NCI-H1694 treated with DMSO at 0.1 percent for 48 hours (cell line): ENCODE measurements at regions not wholly inside any gene's neighbourhood (a gene's known extent, or its start where the extent isn't known, plus 50 kb on each side); places are given as distances from the start of the nearest gene placed in this dataset.
"Not testable (repeated sequence)": the region's sequence is repeated elsewhere in the genome, so short reads cannot be mapped to it uniquely, and the experiment has no call there.

ENCODE experiments used
- DNase-seq: peaks from one replicate; lab custom pipeline; 2025; lab: John Stamatoyannopoulos, UW

DNA sequence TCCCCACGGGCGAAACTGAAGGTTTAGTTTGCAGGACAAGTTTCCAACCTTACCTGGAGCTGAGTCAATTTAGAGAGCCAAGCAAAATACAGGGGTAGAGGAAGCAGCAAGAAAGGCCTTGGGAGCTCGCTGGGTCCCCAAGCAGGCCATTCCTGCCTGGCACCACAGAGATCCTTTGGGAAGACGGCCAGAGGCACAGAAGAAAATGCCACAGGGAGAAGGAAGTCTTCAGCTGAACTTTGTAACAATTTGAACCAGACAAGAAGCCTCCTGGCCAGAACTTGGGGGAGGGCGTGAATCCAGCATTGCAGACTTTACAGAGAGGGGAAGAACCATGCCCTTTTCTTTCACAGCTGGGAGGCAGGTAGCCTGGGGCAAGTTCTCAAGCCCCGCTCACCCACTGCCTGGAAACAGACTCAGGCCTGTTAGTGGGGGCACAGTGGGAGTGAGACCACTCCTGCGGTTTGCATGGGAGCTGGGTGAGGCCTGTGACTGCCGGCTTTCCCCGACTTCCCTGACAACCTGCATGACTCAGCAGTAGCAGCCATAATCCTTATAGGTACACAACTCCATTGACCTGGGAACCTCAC lies 259.4 kb downstream of the SETD4 start:
- DNase-seq: not testable (repeated sequence)

DNA sequence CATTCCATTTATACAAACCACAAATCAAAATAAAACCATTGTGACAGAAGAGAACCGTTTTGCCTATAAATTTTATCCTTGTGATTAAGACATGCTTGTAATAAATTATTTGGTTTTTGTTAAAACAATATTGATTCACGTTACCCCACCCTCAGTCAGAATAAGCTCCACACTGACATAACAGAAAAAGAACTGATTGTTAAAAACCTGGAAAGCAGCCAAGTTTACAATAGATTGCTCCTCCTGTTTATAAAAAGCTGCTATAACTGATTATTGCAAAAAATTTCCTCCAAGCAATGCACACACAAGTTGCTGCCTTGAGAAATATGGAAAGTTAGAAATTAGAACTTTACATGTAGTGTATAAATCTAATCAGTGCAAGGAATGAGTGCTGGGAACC lies 263.5 kb downstream of the SETD4 start:
- DNase-seq: no peak

DNA sequence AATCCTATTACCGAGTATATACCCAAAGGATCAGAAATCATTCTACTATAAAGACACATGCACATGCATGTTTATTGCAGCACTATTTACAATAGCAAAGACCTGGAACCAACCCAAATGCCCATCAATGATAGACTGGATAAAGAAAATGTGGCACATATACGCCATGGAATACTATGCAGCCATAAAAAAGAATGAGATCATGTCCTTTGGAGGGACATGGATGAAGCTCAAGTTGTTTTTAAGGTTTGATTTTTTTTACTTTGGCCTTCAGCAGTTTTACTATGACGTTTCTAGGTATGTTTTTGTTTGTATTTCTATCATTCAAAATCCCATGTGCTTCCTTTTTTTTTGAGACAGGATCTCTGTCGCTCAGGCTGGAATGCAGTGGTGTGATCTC lies 265.8 kb downstream of the SETD4 start:
- not testable (repeated sequence) for DNase-seq

DNA sequence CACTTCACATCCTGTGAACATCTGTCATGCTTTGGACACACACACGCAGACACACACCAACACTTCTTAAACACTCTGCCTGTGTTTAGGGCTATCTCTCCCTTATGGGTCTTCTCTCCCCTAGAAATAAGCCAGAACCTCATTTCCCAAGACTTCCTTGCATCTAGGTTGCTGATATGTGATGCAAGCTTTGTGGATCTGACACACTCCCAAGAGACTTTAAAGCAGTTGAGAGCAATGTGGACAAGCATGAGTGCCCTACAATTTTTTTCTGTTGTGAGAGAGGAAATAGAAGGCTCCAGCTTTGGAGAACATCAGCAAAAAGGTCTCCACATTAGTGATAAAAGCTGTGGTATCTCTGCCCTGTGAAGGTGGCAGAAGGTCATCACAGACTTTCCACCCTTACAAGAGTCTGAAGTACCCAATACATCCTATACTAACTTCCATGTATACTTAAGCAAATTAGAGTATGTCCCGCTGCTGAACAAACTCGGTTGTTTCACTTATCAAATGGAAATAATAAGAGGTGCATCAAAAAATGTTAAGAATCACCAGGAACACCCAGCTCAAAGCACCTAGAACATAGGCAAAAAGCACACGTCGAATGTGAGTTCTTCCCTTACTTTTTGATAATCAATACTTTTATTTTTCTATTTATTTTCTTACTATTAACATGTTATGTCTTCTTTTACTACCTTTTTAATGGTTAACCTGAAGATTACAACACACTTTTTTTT lies 267.6 kb downstream of the SETD4 start:
- no peak for DNase-seq

DNA sequence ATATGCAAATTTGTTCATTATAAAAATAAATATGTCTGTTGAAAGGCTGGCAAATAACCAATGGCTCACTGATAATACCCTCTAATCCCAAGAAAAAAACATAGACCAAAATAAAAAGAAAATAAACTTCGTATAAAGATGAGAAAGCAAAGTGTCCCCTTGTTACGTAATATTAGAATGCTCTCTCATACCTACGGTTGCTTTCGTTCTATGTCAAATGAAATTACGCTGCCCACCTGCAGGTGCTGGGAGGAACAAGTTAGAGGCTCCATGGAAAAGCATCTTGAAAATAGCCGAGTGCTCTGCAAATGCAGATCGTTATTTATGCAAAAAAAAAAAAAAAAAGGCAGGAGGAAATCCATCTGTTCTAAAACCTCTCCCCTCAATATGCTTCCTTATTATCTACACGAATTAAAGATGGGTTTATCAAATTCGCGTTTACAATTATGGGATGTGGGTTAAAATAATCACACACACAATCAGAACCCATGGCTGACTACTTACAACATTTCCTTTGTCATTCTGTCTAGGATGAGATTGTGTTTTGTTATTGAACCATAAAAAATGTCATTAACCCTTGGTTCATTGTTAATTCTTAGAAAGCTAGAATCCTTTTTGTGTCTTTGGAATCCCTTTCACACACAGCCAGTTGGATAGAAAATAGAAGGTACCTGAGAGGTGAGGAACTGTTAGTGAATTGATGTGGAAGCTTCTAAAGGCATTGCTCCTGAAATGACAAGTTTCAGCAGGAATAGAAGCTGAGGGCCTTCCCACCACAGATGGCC lies 268.6 kb downstream of the SETD4 start:
- no peak for DNase-seq

DNA sequence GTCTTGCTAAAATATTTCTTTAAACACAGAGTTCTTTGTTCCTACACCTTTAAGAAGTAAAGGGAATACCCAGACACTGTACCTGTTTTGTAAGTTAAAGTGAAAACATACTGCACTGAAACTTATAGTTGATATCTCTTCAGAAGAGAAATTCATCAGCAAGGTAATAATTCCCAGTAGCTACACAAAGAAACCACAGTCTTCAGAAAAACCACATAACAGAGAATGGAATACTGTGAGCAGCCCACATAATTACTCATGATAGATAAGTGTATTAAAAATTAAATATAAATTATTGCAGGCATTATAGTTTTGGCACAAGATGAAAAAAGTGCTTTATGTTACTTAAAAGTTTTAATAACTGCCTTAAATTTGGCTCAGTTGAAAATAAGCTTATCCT lies 276.6 kb downstream of the SETD4 start:
- no peak for DNase-seq

DNA sequence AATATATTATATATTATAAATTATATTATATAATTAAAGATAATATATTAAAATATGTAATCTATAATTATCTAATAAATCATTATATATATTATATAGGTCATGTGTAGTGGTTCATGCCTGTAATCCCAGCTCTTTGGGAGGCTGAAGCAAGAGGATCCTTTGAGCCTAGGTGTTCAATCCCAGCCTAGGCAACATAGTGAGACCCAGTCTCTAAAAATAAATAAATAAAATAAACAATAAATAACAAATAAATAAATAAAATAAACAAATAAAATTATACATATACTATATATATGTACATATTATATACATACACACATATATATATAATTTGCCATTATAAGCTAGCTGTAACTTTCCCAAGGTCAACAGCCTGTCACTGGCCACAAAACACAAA lies 277.7 kb downstream of the SETD4 start:
- DNase-seq: no peak

DNA sequence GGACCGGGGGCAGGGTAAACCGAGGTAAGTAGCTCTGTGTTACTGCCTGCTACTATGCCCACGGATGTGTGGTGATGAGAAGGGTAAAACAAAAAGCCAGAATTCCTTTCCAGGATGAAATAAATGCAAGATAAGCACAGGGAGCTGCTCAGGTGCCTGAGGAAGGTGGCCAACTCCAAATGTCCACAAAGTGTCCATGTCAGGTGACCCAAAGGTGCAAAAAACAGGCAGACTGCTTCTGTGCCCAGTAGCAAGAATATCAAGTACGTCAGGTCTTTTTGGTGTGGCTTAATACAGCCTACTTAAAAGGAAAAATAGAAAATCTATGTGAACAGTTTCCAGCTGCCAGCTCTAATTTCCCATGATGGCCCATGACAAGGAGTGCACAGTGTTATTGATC lies 279.3 kb downstream of the SETD4 start:
- no peak for DNase-seq

DNA sequence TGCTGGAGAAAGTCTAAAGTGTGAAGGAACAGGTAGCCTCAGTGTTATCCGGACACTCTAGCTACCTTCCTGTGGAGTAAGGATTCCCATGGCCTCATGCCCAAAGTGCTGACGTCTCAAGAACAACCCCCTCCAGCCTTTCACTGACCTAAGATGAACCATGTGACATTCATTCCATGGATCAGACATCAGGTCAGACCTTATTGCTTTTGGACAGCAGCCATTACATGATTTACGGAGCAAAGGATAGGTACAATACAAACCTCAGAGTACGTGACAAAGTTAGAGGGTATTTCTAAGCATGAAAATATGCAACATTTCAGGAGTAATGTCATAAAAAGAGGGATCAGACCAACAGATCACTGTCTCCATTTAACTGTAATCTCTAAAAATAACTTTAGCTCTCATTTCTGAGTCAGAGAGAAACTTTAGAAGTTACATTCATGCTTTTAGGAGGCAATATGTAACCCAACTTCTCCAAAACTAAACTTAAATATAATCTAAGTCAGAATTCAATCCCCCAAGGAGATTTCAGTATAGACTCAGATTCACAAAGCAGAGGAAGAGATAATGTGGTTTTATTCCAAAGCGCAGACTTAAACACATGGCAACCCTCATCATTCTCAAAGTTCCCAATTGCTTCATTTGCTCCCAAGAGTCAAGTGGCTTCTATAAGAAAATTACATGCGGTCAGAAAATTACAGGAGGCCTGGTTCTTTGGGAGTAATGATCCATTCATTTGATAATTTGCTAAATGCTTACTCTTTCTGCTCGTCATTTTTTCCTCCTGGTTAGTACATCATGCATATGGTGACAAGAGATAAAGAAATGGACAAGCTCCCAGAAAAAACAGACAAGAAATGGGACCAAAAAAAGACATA lies 280.4 kb downstream of the SETD4 start:
- no peak for DNase-seq

DNA sequence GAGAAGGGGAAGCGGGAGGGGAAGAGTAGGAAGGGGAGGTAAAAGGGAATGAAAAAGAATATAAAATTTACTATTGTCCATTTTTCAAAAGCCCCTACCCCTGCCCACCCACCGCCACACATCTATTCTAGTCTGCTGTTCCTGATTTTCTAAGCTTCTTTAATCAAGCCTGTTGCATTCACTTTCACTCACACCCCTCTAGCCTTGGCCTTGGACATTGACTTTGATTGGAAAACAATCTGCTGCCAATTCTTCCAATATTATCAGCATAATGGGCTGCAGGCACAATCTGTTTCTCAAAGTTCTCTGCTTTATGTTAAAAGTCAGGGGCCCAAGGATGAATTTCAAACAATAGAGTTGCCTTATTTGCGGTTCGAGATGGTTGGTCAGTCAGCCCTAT lies 281.2 kb downstream of the SETD4 start:
- no peak for DNase-seq

DNA sequence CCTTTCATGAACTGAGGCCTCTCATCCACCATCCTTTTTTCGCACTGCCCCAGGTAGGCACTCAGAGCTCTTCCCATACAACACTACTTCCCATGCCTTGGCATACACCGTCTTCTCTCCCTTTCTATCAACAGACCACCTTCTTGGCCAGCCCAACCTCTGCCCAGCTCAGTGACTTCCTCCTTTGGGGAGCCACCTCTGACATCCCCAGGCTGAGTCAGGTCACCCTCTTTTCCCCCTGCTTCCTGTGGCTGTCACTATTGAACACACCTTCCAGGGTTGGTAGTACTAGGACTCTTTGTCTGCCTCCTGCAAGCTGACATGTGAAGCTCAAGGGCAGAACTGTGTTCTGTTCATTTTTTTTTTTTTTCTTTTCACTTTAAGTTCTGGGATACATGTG lies 283.2 kb downstream of the SETD4 start:
- no peak for DNase-seq

DNA sequence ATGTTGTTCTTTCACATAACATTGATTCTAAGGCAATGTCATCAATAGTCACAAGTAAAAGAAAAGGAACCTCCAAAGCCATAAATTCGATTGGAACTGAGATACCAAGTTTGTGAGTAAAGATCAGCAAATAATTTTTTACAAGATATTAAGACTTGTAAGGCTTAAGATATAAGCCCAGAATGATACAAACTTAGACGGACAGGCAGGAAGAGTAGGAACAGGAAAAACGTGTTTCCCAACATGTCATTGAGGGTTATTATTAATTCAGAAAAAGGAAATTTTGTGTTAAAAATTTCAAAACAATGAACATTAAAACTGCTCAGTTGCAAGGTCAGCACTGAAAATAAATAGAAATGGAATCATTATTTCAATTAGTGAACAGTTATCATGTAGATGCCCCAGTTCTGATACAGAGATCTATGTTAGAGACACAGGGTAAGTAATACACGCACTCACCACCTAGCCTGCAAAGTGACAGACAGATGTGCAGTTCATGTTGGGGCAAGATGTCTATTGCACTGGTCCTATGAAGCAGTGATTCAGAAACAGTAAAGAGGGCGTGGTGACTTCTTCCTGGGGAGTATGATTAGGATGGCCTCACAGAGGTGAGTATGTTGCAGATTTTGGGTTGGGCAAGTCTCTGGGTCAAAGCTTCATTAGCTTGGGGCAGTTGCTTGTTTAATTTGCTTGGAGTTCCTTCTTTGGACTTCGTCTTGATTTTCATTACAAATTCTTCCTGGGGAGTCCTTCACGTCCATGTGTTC lies 284.4 kb downstream of the SETD4 start:
- no peak for DNase-seq

DNA sequence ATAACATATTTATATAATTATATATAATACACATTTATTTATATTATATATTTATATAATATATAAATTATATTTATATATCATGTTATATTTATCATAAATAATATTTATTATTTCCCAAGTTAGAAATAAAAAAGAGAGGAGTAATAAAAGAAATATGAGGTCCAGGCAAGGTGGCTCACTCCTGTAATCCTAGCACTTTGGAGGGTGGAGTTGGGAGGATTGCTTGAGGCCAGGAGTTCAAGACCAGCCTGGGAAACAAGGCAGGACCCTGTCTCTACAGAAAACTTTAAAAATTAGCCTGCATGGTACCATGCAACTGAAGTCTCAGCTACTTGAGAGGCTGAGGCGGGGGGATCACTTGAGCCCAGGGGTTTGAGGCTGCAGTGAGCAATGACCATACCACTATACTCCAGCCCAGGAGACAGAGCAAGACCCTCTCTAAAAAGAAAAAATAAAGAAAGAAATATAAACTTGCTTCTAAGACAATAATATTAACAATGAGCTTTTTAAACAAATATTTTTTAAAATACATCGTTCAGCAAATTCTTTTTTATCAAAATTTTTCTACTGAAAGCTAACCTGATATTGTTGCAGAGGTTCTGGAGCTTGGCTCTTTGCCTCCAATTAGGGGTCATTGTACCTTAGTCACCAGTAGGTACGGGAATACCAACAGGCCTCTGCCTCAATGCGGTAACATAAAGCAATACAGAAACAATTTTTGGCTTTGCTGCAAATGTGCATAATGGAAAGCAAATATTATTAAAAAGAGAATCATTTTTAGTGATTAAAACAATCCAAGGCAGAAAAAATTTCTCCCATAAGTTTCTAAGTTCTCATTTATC lies 290.0 kb downstream of the SETD4 start:
- no peak for DNase-seq

DNA sequence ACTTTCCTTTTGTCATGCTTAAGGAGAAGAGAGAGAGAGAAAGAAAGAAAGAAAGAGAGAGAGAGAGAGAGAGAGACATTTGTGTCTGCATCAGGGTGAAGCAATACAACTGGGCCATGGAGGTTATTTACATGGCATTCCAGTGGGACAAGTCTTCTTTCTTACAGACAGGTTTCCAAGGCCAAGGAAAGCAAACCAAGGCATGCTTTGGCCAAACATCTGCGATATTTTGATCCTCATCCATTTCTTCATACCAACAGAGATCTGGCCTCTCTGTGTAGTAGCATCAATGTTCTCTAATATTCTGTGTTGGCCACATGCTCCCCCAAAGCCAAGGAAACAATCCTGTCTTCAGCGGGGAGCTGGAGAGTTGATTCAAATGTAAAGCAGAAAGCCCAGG lies 292.1 kb downstream of the SETD4 start:
- DNase-seq: no peak

DNA sequence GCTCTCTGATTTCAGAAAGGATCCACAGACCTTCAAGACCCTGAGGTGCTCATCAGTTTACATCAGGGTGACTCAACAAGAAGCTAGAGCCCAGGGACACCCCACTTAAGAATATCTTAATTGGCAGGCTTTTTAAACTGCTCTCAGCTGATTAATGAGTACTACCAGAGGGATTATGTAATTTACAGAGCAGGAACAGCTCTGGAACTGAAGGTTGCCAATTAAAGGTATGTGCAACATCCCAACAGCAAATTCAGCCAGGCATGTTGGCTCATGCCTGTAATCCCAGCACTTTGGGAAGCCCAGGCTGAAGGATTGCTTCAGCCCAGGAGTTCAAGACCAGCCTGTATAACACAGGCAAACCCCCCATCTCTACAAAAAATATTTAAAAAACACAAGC lies 295.7 kb downstream of the SETD4 start:
- no peak for DNase-seq

DNA sequence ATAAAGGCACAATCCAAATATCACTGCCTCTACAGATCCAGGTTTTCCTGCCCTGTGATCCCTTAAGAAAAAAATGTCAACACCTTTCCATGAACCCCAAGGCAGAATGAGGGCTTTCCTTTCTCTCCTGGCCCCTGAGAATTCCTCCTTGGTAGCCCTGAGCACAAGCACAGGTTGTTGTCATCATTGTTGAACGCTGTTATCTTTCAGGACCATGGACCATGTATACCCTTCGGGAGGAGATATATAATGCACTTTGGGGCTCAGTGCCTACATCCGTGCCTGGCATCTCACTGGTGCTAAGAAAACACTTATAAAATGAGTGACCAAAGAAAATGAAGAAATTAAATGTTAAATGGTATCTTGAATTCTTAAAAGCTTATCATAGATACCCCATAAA lies 296.2 kb downstream of the SETD4 start:
- no peak for DNase-seq

DNA sequence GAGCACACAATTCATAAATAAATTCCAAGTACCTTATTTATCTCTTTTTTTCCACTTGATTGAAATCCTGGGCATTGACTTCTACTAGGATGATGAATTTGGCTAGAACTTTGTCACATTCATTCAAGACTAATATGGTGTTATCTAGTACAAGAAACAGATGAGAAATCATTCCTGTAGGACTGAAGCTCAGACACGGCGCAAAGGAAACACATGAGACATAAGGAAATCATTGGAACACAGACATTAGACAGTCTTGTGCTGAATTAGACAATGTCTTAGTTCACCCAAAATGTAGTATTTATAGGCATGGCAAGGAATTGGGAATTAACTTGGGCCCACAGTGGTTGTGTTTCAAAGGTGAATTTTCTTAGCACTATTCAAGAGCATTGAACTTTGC lies 305.7 kb downstream of the SETD4 start:
- no peak for DNase-seq

DNA sequence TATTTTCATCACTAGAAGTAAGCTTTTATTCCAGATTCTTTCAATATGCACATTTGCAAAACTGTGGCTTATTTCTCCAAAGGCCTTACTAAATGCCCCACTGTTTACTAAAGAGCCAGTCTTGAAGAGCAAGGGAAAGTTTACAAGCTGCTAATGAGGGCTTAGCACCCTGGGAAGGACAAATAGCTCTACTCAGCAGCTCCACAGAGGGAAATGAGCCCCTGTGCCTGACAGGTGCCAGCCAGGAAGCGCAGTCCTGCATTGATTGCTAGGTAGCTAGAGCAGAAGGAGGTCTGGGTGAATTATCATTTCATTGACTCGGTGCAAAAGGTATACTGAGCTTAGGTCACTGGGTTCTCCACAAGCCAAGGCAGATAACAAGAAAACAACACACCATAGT lies 307.0 kb downstream of the SETD4 start:
- no peak for DNase-seq

DNA sequence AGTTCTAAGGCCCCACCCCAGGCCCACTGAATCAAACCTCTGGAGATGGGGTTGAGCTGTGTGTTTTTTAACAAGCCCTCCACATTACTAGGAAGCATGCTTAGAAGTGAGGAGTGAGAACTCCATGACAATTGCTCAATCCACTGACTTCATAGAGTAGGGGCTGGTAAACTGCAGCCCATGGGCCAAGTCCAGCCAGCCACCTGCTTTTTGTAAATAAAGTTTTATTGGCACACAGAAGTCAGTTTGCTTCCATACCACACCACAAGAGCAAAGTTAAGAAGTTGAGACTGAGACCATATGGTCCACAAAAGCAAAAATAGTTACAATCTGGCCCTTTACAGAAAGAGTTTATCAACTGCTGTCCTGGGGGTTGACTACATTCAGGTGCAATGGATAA lies 309.2 kb downstream of the SETD4 start:
- no peak for DNase-seq

DNA sequence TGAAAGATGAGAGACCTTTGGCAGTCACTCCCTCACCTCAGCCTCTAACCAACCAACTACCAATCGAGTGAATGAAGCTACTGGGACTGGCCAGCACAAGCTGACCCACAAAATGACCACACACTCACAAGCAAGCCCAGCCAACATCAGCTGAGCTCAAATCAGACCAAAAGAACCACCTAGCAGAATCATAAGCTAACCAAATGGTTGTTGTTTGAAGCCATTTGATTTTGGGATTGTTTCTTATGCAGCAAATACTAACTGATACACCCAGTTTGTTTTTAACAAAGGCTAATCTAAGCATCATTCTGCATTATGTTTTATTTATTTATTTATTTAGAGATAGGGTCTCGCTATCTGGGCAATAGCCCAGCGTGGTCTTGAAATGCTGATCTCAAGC lies 310.4 kb downstream of the SETD4 start:
- no peak for DNase-seq
